ENCODE measurements at regions not wholly inside any gene's neighbourhood (a gene's known extent, or its start where the extent isn't known, plus 50 kb on each side); places are given as distances from the start of the nearest gene placed in this dataset.

DNA sequence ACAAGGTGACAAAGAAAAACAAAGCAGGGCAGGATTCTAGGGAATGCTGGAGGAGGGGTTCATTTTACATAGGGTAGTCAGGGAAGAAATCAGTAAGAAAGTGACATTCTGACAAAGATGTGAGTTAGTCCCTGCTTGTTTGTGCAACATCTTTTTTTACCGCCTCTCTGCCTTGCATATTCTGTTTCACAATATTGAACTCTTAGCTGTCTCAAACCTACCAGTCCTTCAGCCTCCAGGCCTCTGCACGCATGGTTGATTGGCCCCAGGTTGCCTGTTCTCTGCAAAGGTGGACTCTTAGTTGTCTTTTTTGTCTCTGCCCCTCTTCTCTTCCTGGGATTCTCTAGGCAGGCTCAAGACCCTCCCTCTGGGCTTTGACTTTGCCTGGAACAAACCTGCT is 152.2 kb upstream of the RUNX1 start:
- TF ChIP-seq TOE1 (CRISPR knock-in tag; IDR thresholded peaks at IDR 0.05) (no peak), ZNF777 (CRISPR knock-in tag; IDR thresholded peaks at IDR 0.05) (no peak), EZH2 (conservative IDR thresholded peaks at IDR 0.05; ENCODE audit: low read depth, low read length) (no peak), ARNT (IDR thresholded peaks at IDR 0.05) (no peak), RBFOX2 (IDR thresholded peaks at IDR 0.05; ENCODE audit: low read depth, low read length) (no peak), TBL1XR1 (IDR thresholded peaks at IDR 0.05; ENCODE audit: borderline replicate concordance, low read length, partially characterized antibody) (no peak), ZC3H4 (CRISPR knock-in tag; IDR thresholded peaks at IDR 0.05; ENCODE audit: borderline replicate concordance) (no peak)
- TF ChIP-seq, protein P1, sequence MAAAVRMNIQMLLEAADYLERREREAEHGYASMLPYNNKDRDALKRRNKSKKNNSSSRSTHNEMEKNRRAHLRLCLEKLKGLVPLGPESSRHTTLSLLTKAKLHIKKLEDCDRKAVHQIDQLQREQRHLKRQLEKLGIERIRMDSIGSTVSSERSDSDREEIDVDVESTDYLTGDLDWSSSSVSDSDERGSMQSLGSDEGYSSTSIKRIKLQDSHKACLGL (CRISPR knock-in tag; IDR thresholded peaks at IDR 0.05): no peak
- TF ChIP-seq, protein P2, sequence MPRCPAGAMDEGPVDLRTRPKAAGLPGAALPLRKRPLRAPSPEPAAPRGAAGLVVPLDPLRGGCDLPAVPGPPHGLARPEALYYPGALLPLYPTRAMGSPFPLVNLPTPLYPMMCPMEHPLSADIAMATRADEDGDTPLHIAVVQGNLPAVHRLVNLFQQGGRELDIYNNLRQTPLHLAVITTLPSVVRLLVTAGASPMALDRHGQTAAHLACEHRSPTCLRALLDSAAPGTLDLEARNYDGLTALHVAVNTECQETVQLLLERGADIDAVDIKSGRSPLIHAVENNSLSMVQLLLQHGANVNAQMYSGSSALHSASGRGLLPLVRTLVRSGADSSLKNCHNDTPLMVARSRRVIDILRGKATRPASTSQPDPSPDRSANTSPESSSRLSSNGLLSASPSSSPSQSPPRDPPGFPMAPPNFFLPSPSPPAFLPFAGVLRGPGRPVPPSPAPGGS (CRISPR knock-in tag; IDR thresholded peaks at IDR 0.05): no peak
- TF ChIP-seq, protein P3, sequence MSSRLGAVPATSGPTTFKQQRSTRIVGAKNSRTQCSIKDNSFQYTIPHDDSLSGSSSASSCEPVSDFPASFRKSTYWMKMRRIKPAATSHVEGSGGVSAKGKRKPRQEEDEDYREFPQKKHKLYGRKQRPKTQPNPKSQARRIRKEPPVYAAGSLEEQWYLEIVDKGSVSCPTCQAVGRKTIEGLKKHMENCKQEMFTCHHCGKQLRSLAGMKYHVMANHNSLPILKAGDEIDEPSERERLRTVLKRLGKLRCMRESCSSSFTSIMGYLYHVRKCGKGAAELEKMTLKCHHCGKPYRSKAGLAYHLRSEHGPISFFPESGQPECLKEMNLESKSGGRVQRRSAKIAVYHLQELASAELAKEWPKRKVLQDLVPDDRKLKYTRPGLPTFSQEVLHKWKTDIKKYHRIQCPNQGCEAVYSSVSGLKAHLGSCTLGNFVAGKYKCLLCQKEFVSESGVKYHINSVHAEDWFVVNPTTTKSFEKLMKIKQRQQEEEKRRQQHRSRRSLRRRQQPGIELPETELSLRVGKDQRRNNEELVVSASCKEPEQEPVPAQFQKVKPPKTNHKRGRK (CRISPR knock-in tag; IDR thresholded peaks at IDR 0.05): no peak
- TF ChIP-seq, protein P4, sequence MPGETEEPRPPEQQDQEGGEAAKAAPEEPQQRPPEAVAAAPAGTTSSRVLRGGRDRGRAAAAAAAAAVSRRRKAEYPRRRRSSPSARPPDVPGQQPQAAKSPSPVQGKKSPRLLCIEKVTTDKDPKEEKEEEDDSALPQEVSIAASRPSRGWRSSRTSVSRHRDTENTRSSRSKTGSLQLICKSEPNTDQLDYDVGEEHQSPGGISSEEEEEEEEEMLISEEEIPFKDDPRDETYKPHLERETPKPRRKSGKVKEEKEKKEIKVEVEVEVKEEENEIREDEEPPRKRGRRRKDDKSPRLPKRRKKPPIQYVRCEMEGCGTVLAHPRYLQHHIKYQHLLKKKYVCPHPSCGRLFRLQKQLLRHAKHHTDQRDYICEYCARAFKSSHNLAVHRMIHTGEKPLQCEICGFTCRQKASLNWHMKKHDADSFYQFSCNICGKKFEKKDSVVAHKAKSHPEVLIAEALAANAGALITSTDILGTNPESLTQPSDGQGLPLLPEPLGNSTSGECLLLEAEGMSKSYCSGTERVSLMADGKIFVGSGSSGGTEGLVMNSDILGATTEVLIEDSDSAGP (CRISPR knock-in tag; IDR thresholded peaks at IDR 0.05; ENCODE audit: borderline replicate concordance): no peak
- TF ChIP-seq, protein P5, sequence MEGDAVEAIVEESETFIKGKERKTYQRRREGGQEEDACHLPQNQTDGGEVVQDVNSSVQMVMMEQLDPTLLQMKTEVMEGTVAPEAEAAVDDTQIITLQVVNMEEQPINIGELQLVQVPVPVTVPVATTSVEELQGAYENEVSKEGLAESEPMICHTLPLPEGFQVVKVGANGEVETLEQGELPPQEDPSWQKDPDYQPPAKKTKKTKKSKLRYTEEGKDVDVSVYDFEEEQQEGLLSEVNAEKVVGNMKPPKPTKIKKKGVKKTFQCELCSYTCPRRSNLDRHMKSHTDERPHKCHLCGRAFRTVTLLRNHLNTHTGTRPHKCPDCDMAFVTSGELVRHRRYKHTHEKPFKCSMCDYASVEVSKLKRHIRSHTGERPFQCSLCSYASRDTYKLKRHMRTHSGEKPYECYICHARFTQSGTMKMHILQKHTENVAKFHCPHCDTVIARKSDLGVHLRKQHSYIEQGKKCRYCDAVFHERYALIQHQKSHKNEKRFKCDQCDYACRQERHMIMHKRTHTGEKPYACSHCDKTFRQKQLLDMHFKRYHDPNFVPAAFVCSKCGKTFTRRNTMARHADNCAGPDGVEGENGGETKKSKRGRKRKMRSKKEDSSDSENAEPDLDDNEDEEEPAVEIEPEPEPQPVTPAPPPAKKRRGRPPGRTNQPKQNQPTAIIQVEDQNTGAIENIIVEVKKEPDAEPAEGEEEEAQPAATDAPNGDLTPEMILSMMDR (CRISPR knock-in tag; IDR thresholded peaks at IDR 0.05): no peak

Data from HepG2 (cell line).